Panc1 (cell line): ENCODE measurements at regions not wholly inside any gene's neighbourhood (a gene's known extent, or its start where the extent isn't known, plus 50 kb on each side); places are given as distances from the start of the nearest gene placed in this dataset.

ENCODE experiments used
- ATAC-seq: fragments of 200-7000 bp; cut with Tn5 transposase; 2 replicates; pipeline ENCODE4 v1.9.1; 2020; ENCODE audit warnings: mild to moderate bottlenecking, moderate library complexity
- BruUV-seq: library from RNA; stranded (reverse); fragments of 400-500 nt; replicated peaks from 2 replicates; lab custom pipeline; 2021; lab: Mats Ljungman, UMichigan
- CTCF ChIA-PET: fragments of 300-600 bp; sonication (Branson Sonifier 250); formaldehyde crosslinking; loops from one replicate; lab custom pipeline; 2022; ENCODE audit warnings: antibody characterized with exemption; lab: Charles Lee
- POLR2A ChIA-PET: fragments of 300-600 bp; sonication (Branson Sonifier 250); formaldehyde crosslinking; loops from one replicate; lab custom pipeline; 2022; ENCODE audit warnings: antibody characterized with exemption; lab: Charles Lee
- DNase-seq: peaks from one replicate; pipeline ENCODE4 v3.0.0-alpha.2; 2010; ENCODE audit warnings: low read depth, low spot score
- H3K27ac ChIP-seq: 2 replicates; pipeline ENCODE4 v1.5.1; 2011; ENCODE audit warnings: mild to moderate bottlenecking, low read length, inconsistent platforms
- H3K27me3 ChIP-seq: fragments of 200-500 bp; sonication (Bioruptor generic); 2 replicates; pipeline ENCODE4 v1.6.0; 2014; ENCODE audit warnings: low read length, inconsistent platforms; ENCODE audit not compliant: control insufficient read depth, insufficient read depth
- H3K36me3 ChIP-seq: fragments of 200-500 bp; sonication (Bioruptor generic); 2 replicates; pipeline ENCODE4 v1.5.1; 2014; ENCODE audit warnings: inconsistent platforms, mild to moderate bottlenecking, low read length, moderate library complexity; ENCODE audit not compliant: control insufficient read depth, insufficient read depth
- H3K4me1 ChIP-seq: 2 replicates; pipeline ENCODE4 v1.5.1; 2011; ENCODE audit warnings: inconsistent platforms, mild to moderate bottlenecking, low read length, moderate library complexity; ENCODE audit not compliant: control insufficient read depth, insufficient read depth
- H3K4me3 ChIP-seq, 2 experiments: 2 replicates each; pipeline ENCODE4 v1.5.1; 2011 to 2012; ENCODE audit warnings: low read depth in 2 of 2, low read length in 2 of 2, mild to moderate bottlenecking in 2 of 2, inconsistent platforms in 1 of 2, moderate library complexity in 1 of 2
- H3K9me3 ChIP-seq: fragments of 200-500 bp; sonication (Bioruptor generic); 2 replicates; pipeline ENCODE4 v1.5.1; 2014; ENCODE audit warnings: low read depth, mild to moderate bottlenecking, inconsistent platforms, low read length, moderate library complexity; ENCODE audit not compliant: control insufficient read depth, insufficient read depth
- CTCF ChIP-seq: fragments of 450-650 bp; IDR thresholded peaks from 2 replicates; pipeline ENCODE4 v1.5.1; 2017; ENCODE audit warnings: mild to moderate bottlenecking
- POLR2AphosphoS5 ChIP-seq: IDR thresholded peaks from 2 replicates; pipeline ENCODE4 v1.6.1; 2012; ENCODE audit warnings: mild to moderate bottlenecking, low read depth, low read length, moderate library complexity
- SIN3A ChIP-seq: IDR thresholded peaks from 2 replicates; pipeline ENCODE4 v1.6.1; 2012; ENCODE audit warnings: low read depth, mild to moderate bottlenecking, low read length, moderate library complexity, borderline replicate concordance; ENCODE audit not compliant: insufficient read depth
- TCF7L2 ChIP-seq: IDR thresholded peaks from 2 replicates; pipeline ENCODE4 v1.6.1; 2011; ENCODE audit warnings: mild to moderate bottlenecking, low read depth, low read length, inconsistent platforms
- in situ Hi-C: cut with HindIII; loops from 2 replicates; pipeline ENCODE4 v1.10.0; 2016; ENCODE audit warnings: low sequenced_read_pairs, low pct_unique_long_range_greater_than_20kb
- intact Hi-C: fragments of 100-400 bp; cut with micrococcal nuclease; formaldehyde crosslinking; loops from one replicate; pipeline ENCODE4 v1.10.0; 2022; ENCODE audit not compliant: unreplicated experiment
- TF ChIP-seq, protein P1 (sequence below), 2 experiments: IDR thresholded peaks; 2 replicates each; pipeline ENCODE4 v1.6.1; 2011 to 2012; ENCODE audit warnings: low read depth in 2 of 2, control low read depth in 1 of 2, low read length in 1 of 2, mild to moderate bottlenecking in 1 of 2, moderate library complexity in 1 of 2; ENCODE audit not compliant: insufficient read depth in 1 of 2

DNA sequence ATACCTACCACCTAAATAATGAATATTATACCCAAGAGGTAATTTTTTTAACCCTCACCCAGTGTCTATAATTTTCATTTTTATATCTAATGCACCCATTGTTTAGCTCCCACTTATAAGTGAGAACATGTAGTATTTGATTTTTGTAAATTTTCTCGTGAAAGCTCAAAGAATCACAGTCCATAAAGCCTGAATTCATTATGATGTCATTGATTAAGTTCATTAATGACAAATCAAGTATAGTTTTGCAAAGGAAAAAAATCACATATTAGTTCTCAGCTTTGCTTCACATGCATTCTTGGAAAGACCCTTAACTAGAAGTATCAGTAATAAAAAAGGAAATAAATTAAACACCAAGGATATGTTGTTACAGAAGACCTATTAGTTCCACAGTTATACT lies 425.3 kb upstream of the UBE2E2 start:
- ChIA-PET POLR2A (no interaction called here), CTCF (no interaction called here)
- no peak for ATAC-seq
- Histone ChIP-seq H3K4me1 (no peaks in the 10 kb centered on the region), H3K27ac (no peak overlapping the region), H3K9me3 (no peaks in the 10 kb centered on the region), H3K27me3 (no peaks in the 10 kb centered on the region), H3K36me3 (no peaks in the 10 kb centered on the region), H3K4me3 (no peak overlapping the region)
- no peak for TF ChIP-seq CTCF
- TF ChIP-seq, protein P1, sequence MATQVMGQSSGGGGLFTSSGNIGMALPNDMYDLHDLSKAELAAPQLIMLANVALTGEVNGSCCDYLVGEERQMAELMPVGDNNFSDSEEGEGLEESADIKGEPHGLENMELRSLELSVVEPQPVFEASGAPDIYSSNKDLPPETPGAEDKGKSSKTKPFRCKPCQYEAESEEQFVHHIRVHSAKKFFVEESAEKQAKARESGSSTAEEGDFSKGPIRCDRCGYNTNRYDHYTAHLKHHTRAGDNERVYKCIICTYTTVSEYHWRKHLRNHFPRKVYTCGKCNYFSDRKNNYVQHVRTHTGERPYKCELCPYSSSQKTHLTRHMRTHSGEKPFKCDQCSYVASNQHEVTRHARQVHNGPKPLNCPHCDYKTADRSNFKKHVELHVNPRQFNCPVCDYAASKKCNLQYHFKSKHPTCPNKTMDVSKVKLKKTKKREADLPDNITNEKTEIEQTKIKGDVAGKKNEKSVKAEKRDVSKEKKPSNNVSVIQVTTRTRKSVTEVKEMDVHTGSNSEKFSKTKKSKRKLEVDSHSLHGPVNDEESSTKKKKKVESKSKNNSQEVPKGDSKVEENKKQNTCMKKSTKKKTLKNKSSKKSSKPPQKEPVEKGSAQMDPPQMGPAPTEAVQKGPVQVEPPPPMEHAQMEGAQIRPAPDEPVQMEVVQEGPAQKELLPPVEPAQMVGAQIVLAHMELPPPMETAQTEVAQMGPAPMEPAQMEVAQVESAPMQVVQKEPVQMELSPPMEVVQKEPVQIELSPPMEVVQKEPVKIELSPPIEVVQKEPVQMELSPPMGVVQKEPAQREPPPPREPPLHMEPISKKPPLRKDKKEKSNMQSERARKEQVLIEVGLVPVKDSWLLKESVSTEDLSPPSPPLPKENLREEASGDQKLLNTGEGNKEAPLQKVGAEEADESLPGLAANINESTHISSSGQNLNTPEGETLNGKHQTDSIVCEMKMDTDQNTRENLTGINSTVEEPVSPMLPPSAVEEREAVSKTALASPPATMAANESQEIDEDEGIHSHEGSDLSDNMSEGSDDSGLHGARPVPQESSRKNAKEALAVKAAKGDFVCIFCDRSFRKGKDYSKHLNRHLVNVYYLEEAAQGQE (IDR thresholded peaks at IDR 0.05; ENCODE audit: insufficient read depth in 1 of 2, low read depth in 2 of 2, low read length in 1 of 2): no peak
- TF ChIP-seq TCF7L2: no peak
- no peak for TF ChIP-seq SIN3A
- no peak for DNase-seq
- no TSS peak for BruUV-seq
- intact Hi-C loops (no loop called here), in situ Hi-C loops (no loop called here)

DNA sequence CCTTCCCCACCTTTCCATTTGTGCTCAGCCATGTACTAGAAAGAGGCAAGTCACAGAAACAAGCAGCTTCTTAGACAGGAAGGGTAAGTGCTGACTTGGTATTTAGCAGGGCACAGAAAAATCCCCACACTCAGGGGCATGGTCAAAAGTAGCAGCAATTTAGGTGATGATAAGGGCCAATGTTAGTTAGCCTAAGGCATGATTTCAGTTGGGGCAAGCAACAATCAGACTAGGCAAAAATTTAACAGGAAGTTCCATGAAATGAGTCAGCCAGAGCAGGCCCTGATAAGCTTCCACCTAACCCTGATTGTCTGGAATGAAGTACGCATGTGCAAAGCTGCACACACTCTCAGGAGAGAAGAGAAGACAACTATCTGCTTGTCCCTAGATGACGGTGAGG lies 423.4 kb upstream of the UBE2E2 start:
- no peaks in the 10 kb centered on the region for H3K9me3 ChIP-seq
- no peak for ATAC-seq
- H3K4me3 ChIP-seq: no peak overlapping the region
- no TSS peak for BruUV-seq
- DNase-seq: no peak
- ChIA-PET CTCF (no interaction called here), POLR2A (no interaction called here)
- H3K27me3 ChIP-seq: no peaks in the 10 kb centered on the region
- no peaks in the 10 kb centered on the region for H3K36me3 ChIP-seq
- H3K4me1 ChIP-seq: no peaks in the 10 kb centered on the region
- in situ Hi-C loops (no loop called here), intact Hi-C loops (no loop called here)
- no peak for TF ChIP-seq CTCF
- H3K27ac ChIP-seq: no peak overlapping the region

- CTCF ChIA-PET: no interaction called here
Observed at GRCh38 chr3:22792533-22792932, 410.6 kb upstream of the UBE2E2 start.

More at GRCh38 chr3:22792533-22792932, 410.6 kb upstream of the UBE2E2 start:
- Histone ChIP-seq H3K9me3 (no peaks in the 10 kb centered on the region), H3K27ac (no peak overlapping the region), H3K4me3 (no peak overlapping the region), H3K36me3 (no peaks in the 10 kb centered on the region), H3K27me3 (no peaks in the 10 kb centered on the region), H3K4me1 (no peaks in the 10 kb centered on the region)
- no TSS peak for BruUV-seq
- ATAC-seq (no peak), DNase-seq (no peak)
- in situ Hi-C loops (no loop called here), intact Hi-C loops (no loop called here)
- POLR2A ChIA-PET: no interaction called here
- no peak for TF ChIP-seq POLR2AphosphoS5
- TF ChIP-seq, protein P1 (IDR thresholded peaks at IDR 0.05; ENCODE audit: insufficient read depth in 1 of 2, low read depth in 2 of 2, low read length in 1 of 2): no peak
- no peak for TF ChIP-seq SIN3A
